NCI-H2081 treated with DMSO at 0.1 percent for 48 hours (cell line): ENCODE measurements at regions not wholly inside any gene's neighbourhood (a gene's known extent, or its start where the extent isn't known, plus 50 kb on each side); places are given as distances from the start of the nearest gene placed in this dataset.
"Not testable (repeated sequence)": the region's sequence is repeated elsewhere in the genome, so short reads cannot be mapped to it uniquely, and the experiment has no call there.

Experiments used
- DNase-seq: peaks from one replicate; lab custom pipeline; 2025; lab: John Stamatoyannopoulos, UW

- not testable (repeated sequence) for DNase-seq
Observed at GRCh38 chr14:89660625-89661233, 243.7 kb upstream of the FOXN3 start.

- no peak for DNase-seq
Observed at GRCh38 chr14:89660166-89660565, 243.1 kb upstream of the FOXN3 start.

- no peak for DNase-seq
Observed at GRCh38 chr14:89658977-89659670, 242.1 kb upstream of the FOXN3 start.

- DNase-seq, result no peak
Observed at GRCh38 chr14:89657014-89657413, 240.0 kb upstream of the FOXN3 start.

- peak; percentile 38 for DNase-seq
Observed at GRCh38 chr14:89654998-89655397, 238.0 kb upstream of the FOXN3 start.

GRCh38 chr14:89652352-89652751, 235.3 kb upstream of the FOXN3 start:
- DNase-seq, result no peak

- DNase-seq, result no peak
Observed at GRCh38 chr14:89651805-89652204, 234.8 kb upstream of the FOXN3 start.

- DNase-seq, result no peak
Observed at GRCh38 chr14:89650077-89650978, 233.3 kb upstream of the FOXN3 start.

- no peak for DNase-seq
Observed at GRCh38 chr14:89649451-89650075, 232.5 kb upstream of the FOXN3 start.

- no peak for DNase-seq
Observed at GRCh38 chr14:89648924-89649323, 231.9 kb upstream of the FOXN3 start.

GRCh38 chr14:89648510-89648909, 231.5 kb upstream of the FOXN3 start:
- DNase-seq, result no peak

GRCh38 chr14:89646971-89647370, 229.9 kb upstream of the FOXN3 start:
- DNase-seq, result no peak

- no peak for DNase-seq
Observed at GRCh38 chr14:89644641-89645040, 227.6 kb upstream of the FOXN3 start.

- no peak for DNase-seq
Observed at GRCh38 chr14:89641495-89642175, 224.6 kb upstream of the FOXN3 start.

- no peak for DNase-seq
Observed at GRCh38 chr14:89640141-89640540, 223.1 kb upstream of the FOXN3 start.

GRCh38 chr14:89639687-89640086, 222.7 kb upstream of the FOXN3 start:
- no peak for DNase-seq

- no peak for DNase-seq
Observed at GRCh38 chr14:89638891-89639290, 221.9 kb upstream of the FOXN3 start.

GRCh38 chr14:89637581-89637980, 220.5 kb upstream of the FOXN3 start:
- DNase-seq, result no peak

- DNase-seq, result no peak
Observed at GRCh38 chr14:89635615-89636014, 218.6 kb upstream of the FOXN3 start.

GRCh38 chr14:89634037-89634436, 217.0 kb upstream of the FOXN3 start:
- no peak for DNase-seq

- DNase-seq, result no peak
Observed at GRCh38 chr14:89630101-89630829, 213.2 kb upstream of the FOXN3 start.
